ENCODE measurements at regions not wholly inside any gene's neighbourhood (a gene's known extent, or its start where the extent isn't known, plus 50 kb on each side); places are given as distances from the start of the nearest gene placed in this dataset.

GRCh38 chr7:10889266-10889898 lies 84.3 kb upstream of the PHF14 start:
- DNase-seq (ENCODE audit: low read depth): peak; percentile 2

GRCh38 chr7:10908600-10908999 lies 65.1 kb upstream of the PHF14 start:
- no peak for DNase-seq (ENCODE audit: low read depth)

GRCh38 chr7:10910447-10910846 lies 63.2 kb upstream of the PHF14 start:
- no peak for DNase-seq (ENCODE audit: low read depth)

GRCh38 chr7:10912077-10912476 lies 61.6 kb upstream of the PHF14 start:
- no peak for DNase-seq (ENCODE audit: low read depth)

- DNase-seq (ENCODE audit: low read depth): no peak
Measured at GRCh38 chr7:10913457-10913856, 60.2 kb upstream of the PHF14 start.

GRCh38 chr7:10918093-10918590 lies 55.5 kb upstream of the PHF14 start:
- DNase-seq (ENCODE audit: low read depth): no peak

GRCh38 chr7:10919923-10920322 lies 53.7 kb upstream of the PHF14 start:
- no peak for DNase-seq (ENCODE audit: low read depth)
